Fibroblast of lung (primary cell): ENCODE measurements at regions not wholly inside any gene's neighbourhood (a gene's known extent, or its start where the extent isn't known, plus 50 kb on each side); places are given as distances from the start of the nearest gene placed in this dataset.

Source experiments
- DNase-seq, 2 donors: peaks; one replicate each; pipeline versions ENCODE4 v3.0.0 to v3.0.0-alpha.2; 2010; ENCODE audit warnings: low read depth in 2 of 2
- H2AFZ ChIP-seq: 2 replicates; pipeline ENCODE4 v1.5.1; 2012; ENCODE audit warnings: low read length, control low read depth, inconsistent platforms
- H3K27ac ChIP-seq: 2 replicates; pipeline ENCODE4 v1.5.1; 2011; ENCODE audit warnings: low read length, control low read depth; ENCODE audit not compliant: insufficient read depth
- H3K27me3 ChIP-seq: 2 replicates; pipeline ENCODE4 v1.5.1; 2011; ENCODE audit warnings: mild to moderate bottlenecking, low read length; ENCODE audit not compliant: control insufficient read depth, insufficient read depth
- H3K36me3 ChIP-seq: 2 replicates; pipeline ENCODE4 v1.5.1; 2011; ENCODE audit warnings: low read length; ENCODE audit not compliant: control insufficient read depth, insufficient read depth
- H3K4me1 ChIP-seq: 2 replicates; pipeline ENCODE4 v1.5.1; 2011; ENCODE audit warnings: low read length; ENCODE audit not compliant: control insufficient read depth, insufficient read depth; ENCODE audit errors: extremely low read depth
- H3K4me2 ChIP-seq: 2 replicates; pipeline ENCODE4 v1.5.1; 2011; ENCODE audit warnings: low read length, control low read depth; ENCODE audit not compliant: insufficient read depth; ENCODE audit errors: extremely low read depth
- H3K4me3 ChIP-seq, 4 experiments: fragments of 200-600 bp in 1 of 4; sonication (generic) in 1 of 4; replicated peaks in 1 of 4; 2 replicates each; pipeline ENCODE4 v1.5.1; 2011 to 2016; ENCODE audit warnings: low read length in 4 of 4, low read depth in 3 of 4, mild to moderate bottlenecking in 3 of 4, control low read depth in 2 of 4, inconsistent platforms in 1 of 4, mixed read lengths in 1 of 4; ENCODE audit not compliant: insufficient read depth in 1 of 4; ENCODE audit errors: control extremely low read depth in 1 of 4
- H3K79me2 ChIP-seq: 2 replicates; pipeline ENCODE4 v1.5.1; 2012; ENCODE audit warnings: mild to moderate bottlenecking, low read length, inconsistent platforms; ENCODE audit not compliant: control insufficient read depth, insufficient read depth
- H3K9ac ChIP-seq: 2 replicates; pipeline ENCODE4 v1.5.1; 2011; ENCODE audit warnings: mild to moderate bottlenecking, low read length, control low read depth; ENCODE audit not compliant: insufficient read depth
- H3K9me3 ChIP-seq: 2 replicates; pipeline ENCODE4 v1.5.1; 2012; ENCODE audit warnings: low read depth, low read length; ENCODE audit not compliant: control insufficient read depth, insufficient read depth
- H4K20me1 ChIP-seq: 2 replicates; pipeline ENCODE4 v1.5.1; 2011; ENCODE audit warnings: low read length; ENCODE audit not compliant: control insufficient read depth, insufficient read depth; ENCODE audit errors: extremely low read depth
- EZH2 ChIP-seq: IDR thresholded peaks from 2 replicates; pipeline ENCODE4 v1.5.1; 2012; ENCODE audit warnings: low read length, control low read depth, mild to moderate bottlenecking; ENCODE audit errors: missing control alignments
- TF ChIP-seq, protein P1 (sequence below), 2 donors: IDR thresholded peaks in 1 of 2; conservative IDR thresholded peaks in 1 of 2; 1 replicate in 1 of 2; 2 replicates in 1 of 2; pipeline ENCODE4 v1.5.1; 2011 to 2012; ENCODE audit warnings: low read length in 2 of 2, control low read depth in 1 of 2, inconsistent platforms in 1 of 2, low read depth in 1 of 2, mild to moderate bottlenecking in 1 of 2

DNA sequence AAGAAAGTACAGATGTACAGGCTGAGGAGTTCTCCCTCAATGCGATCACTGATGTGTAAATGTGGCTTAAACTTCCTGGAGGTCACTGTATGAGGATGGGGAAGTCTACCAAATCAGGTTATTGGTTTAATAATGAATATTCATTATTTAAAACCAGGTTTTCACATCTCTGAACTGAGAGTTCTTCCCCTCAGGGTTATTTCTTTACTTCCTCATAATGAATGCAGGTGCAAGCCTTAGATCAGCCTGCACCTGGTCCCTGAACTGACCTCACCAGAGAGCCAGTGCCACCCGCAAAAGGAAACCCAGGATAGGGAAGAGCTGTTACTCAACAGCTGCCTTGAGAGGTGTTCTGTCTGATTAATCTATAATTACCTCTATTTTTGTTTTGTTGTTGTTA is 369.0 kb downstream of the EPHA4 start:
- H3K4me1 ChIP-seq: no peaks in the 10 kb centered on the region
- no peak overlapping the region for H3K9ac ChIP-seq
- TF ChIP-seq, protein P1, sequence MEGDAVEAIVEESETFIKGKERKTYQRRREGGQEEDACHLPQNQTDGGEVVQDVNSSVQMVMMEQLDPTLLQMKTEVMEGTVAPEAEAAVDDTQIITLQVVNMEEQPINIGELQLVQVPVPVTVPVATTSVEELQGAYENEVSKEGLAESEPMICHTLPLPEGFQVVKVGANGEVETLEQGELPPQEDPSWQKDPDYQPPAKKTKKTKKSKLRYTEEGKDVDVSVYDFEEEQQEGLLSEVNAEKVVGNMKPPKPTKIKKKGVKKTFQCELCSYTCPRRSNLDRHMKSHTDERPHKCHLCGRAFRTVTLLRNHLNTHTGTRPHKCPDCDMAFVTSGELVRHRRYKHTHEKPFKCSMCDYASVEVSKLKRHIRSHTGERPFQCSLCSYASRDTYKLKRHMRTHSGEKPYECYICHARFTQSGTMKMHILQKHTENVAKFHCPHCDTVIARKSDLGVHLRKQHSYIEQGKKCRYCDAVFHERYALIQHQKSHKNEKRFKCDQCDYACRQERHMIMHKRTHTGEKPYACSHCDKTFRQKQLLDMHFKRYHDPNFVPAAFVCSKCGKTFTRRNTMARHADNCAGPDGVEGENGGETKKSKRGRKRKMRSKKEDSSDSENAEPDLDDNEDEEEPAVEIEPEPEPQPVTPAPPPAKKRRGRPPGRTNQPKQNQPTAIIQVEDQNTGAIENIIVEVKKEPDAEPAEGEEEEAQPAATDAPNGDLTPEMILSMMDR (conservative IDR thresholded peaks at IDR 0.05 in 1 of 2, IDR thresholded peaks at IDR 0.05 in 1 of 2; ENCODE audit: low read depth in 1 of 2, low read length in 2 of 2): no peak
- TF ChIP-seq EZH2: no peak
- H3K9me3 ChIP-seq: no peaks in the 10 kb centered on the region
- no peak overlapping the region for H3K4me3 ChIP-seq
- H2AFZ ChIP-seq: no peak overlapping the region
- H3K36me3 ChIP-seq: no peaks in the 10 kb centered on the region
- H4K20me1 ChIP-seq: no peaks in the 10 kb centered on the region
- no peak for DNase-seq
- no peak overlapping the region for H3K4me2 ChIP-seq
- H3K27me3 ChIP-seq: no peaks in the 10 kb centered on the region
- no peaks in the 10 kb centered on the region for H3K79me2 ChIP-seq
- H3K27ac ChIP-seq: no peak overlapping the region

DNA sequence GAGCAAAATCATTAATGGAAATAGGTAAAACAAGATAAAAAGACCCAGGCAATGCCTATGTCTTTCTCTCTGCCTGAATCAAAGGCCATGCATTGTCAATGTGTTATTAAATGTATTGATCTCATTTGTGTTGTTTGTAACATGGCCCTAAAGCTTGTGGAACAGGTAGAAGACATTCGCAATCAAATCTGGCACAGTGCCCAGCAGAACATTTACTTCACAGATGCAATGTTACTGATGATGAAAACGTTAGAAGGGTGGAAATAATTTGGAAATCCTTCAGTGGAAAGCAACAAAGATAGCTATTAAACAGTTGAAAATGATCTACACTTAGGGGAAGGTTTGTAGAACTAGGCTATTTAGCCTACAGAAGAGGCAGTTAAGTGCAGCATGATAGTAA is 368.2 kb downstream of the EPHA4 start:
- H3K4me2 ChIP-seq: no peak overlapping the region
- H3K79me2 ChIP-seq: no peaks in the 10 kb centered on the region
- no peak overlapping the region for H3K9ac ChIP-seq
- no peaks in the 10 kb centered on the region for H3K9me3 ChIP-seq
- no peaks in the 10 kb centered on the region for H4K20me1 ChIP-seq
- no peaks in the 10 kb centered on the region for H3K4me1 ChIP-seq
- H3K27me3 ChIP-seq: no peaks in the 10 kb centered on the region
- no peak overlapping the region for H3K4me3 ChIP-seq
- H3K36me3 ChIP-seq: no peaks in the 10 kb centered on the region
- TF ChIP-seq EZH2: no peak
- TF ChIP-seq, protein P1 (conservative IDR thresholded peaks at IDR 0.05 in 1 of 2, IDR thresholded peaks at IDR 0.05 in 1 of 2; ENCODE audit: low read depth in 1 of 2, low read length in 2 of 2): no peak
- H3K27ac ChIP-seq: no peak overlapping the region
- H2AFZ ChIP-seq: no peak overlapping the region
- no peak for DNase-seq

DNA sequence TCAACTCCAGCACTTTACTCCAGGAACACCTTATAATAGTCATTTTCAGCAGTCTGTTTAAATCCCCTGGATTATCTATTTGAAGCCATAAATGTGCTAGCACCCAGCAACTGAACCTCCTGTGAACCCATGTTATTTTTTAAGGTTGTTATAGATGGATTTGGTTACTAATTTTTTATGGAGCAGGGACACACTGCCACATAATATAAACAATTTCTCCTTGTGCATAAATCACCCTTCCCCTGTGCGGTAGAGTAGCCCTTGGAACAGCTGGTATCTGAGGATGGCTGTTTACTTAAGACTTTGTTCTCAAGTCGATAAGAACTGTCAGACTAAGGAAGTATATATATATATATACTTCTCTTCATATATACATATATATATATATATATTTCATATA is 367.4 kb downstream of the EPHA4 start:
- no peaks in the 10 kb centered on the region for H4K20me1 ChIP-seq
- H3K4me2 ChIP-seq: no peak overlapping the region
- no peak overlapping the region for H3K9ac ChIP-seq
- H3K79me2 ChIP-seq: no peaks in the 10 kb centered on the region
- H3K9me3 ChIP-seq: no peaks in the 10 kb centered on the region
- H3K4me1 ChIP-seq: no peaks in the 10 kb centered on the region
- no peaks in the 10 kb centered on the region for H3K36me3 ChIP-seq
- no peak overlapping the region for H3K4me3 ChIP-seq
- H3K27ac ChIP-seq: no peak overlapping the region
- peak in 1 of 2 donors; percentile 8 for DNase-seq
- no peak for TF ChIP-seq EZH2
- TF ChIP-seq, protein P1 (conservative IDR thresholded peaks at IDR 0.05 in 1 of 2, IDR thresholded peaks at IDR 0.05 in 1 of 2; ENCODE audit: low read depth in 1 of 2, low read length in 2 of 2): no peak
- no peak overlapping the region for H2AFZ ChIP-seq
- no peaks in the 10 kb centered on the region for H3K27me3 ChIP-seq
